ENCODE measurements at regions not wholly inside any gene's neighbourhood (a gene's known extent, or its start where the extent isn't known, plus 50 kb on each side); places are given as distances from the start of the nearest gene placed in this dataset.
"Not testable (repeated sequence)": the region's sequence is repeated elsewhere in the genome, so short reads cannot be mapped to it uniquely, and the experiment has no call there.

DNA sequence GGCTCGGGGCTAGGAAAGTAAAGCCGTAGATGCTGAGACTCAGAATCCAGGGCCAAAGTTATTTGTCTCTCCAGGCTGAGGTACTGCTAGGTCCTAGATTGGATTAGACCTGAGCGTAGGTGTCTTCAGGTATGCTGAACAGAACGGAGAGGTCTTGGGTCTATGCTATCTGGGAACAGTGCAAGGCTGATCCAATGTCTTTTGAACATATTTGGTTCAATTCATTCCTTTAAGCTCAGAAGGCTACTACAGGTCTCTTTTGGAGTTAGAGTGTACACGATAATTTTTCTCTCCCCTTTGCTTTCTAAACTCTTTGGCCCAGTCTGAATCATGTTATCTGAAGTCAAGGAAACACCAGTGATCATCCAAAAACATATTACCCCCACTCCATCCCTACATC lies 137.5 kb upstream of the TBL1XR1 start:
- Histone ChIP-seq H3K9me3 (ENCODE audit: control insufficient read depth, insufficient read depth, low read length) (no peaks in the 10 kb centered on the region), H3K4me3 (ENCODE audit: low read depth, low read length) (no peak overlapping the region), H3K36me3 (ENCODE audit: control insufficient read depth, insufficient read depth, low read length) (no peaks in the 10 kb centered on the region), H3K4me1 (ENCODE audit: control insufficient read depth, insufficient read depth, low read length) (peaks cover 4% of the 10 kb centered on the region), H3K27ac (ENCODE audit: low read depth, low read length) (no peak overlapping the region), H3K27me3 (ENCODE audit: control insufficient read depth, insufficient read depth, low read length) (no peaks in the 10 kb centered on the region)
- 100% methylated on average over 5 of the region's 5 CpGs for WGBS (ENCODE audit: insufficient coverage)
- DNase-seq (ENCODE audit: low read depth in 4 of 6, low spot score in 6 of 6) = no peak

GRCh38 chr3:177335728-177336127 lies 138.4 kb upstream of the TBL1XR1 start:
- Histone ChIP-seq H3K27ac (ENCODE audit: low read depth, low read length) (no peak overlapping the region), H3K9me3 (ENCODE audit: control insufficient read depth, insufficient read depth, low read length) (no peaks in the 10 kb centered on the region), H3K4me1 (ENCODE audit: control insufficient read depth, insufficient read depth, low read length) (peaks cover 4% of the 10 kb centered on the region), H3K36me3 (ENCODE audit: control insufficient read depth, insufficient read depth, low read length) (no peaks in the 10 kb centered on the region), H3K27me3 (ENCODE audit: control insufficient read depth, insufficient read depth, low read length) (no peaks in the 10 kb centered on the region), H3K4me3 (ENCODE audit: low read depth, low read length) (no peak overlapping the region)
- 100% methylated on average over 1 of the region's 3 CpGs for WGBS (ENCODE audit: insufficient coverage)
- DNase-seq (ENCODE audit: low read depth in 4 of 6, low spot score in 6 of 6) = no peak

DNA sequence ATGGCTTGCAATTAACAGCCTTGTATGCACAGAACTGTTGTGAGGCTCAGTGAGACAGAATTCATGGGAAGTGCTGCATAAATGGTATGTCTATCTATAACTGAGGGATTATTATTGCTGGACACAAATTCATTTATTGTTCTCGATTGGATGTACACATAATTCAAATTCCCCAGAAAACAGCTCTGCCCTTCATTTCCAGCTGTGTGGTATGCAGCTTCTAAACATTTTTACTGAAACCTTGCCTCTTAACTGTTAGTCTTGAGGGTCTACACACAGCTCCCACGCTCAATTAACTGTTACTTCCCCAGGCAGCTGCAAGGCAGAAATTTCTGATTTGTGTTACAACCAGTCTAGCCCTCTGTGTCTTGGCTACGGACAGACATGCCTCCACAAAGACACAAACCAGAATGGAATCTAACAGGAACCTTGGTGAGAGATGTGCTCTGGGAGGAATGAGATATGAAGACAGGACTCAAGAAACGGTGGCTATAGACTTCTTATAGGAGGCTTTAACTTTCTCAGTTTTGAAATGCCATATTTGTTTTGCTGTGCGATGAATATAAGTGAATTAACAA lies 139.7 kb upstream of the TBL1XR1 start:
- Histone ChIP-seq H3K27me3 (ENCODE audit: control insufficient read depth, insufficient read depth, low read length) (no peaks in the 10 kb centered on the region), H3K4me1 (ENCODE audit: control insufficient read depth, insufficient read depth, low read length) (peaks cover 4% of the 10 kb centered on the region), H3K4me3 (ENCODE audit: low read depth, low read length) (no peak overlapping the region), H3K27ac (ENCODE audit: low read depth, low read length) (peak overlapping the region; percentile 60), H3K9me3 (ENCODE audit: control insufficient read depth, insufficient read depth, low read length) (no peaks in the 10 kb centered on the region), H3K36me3 (ENCODE audit: control insufficient read depth, insufficient read depth, low read length) (no peaks in the 10 kb centered on the region)
- 82% methylated on average over 4 of the region's 5 CpGs for WGBS (ENCODE audit: insufficient coverage)
- DNase-seq (ENCODE audit: low read depth in 4 of 6, low spot score in 6 of 6) = peak in 1 of 6 donors; percentile 61

DNA sequence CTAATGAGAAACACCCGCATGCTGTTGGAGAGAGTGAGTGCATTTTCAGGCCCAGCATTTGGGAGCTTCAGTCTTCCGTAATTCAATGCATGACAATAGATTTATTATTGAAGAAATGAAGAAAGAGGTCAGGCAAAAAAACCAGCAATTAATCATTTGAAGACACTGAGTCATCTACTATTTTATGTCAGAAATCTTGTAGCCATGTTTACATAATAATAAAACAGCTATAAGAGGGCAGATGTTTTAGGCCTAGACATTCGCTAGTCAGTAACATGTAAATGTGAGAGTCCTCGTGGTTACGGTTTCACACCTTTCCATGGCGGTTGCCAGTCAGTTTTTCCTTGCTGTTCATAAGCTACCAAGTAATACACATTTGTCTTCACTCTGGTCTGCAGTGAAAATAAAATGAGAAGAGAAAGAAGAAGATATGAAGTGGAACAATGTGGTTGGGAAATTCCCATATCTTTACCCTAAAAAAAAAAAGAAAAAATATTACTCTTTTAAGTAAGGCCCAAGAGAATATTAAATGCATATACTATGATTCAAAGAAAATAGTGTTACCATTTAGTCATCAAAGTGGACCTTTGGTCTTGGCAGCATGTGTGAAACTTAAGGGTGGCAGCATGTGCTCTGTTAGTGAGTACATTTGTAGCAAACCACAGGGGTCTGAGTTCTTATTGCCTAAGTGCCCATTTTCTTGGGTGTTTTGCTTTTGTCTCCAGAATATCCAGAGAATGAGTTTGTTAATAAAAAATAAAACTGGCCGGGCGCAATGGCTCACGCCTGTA lies 140.5 kb upstream of the TBL1XR1 start:
- peaks cover 4% of the 10 kb centered on the region for H3K4me1 ChIP-seq (ENCODE audit: control insufficient read depth, insufficient read depth, low read length)
- no peaks in the 10 kb centered on the region for H3K27me3 ChIP-seq (ENCODE audit: control insufficient read depth, insufficient read depth, low read length)
- no peaks in the 10 kb centered on the region for H3K9me3 ChIP-seq (ENCODE audit: control insufficient read depth, insufficient read depth, low read length)
- no peak for DNase-seq (ENCODE audit: low read depth in 4 of 6, low spot score in 6 of 6)
- 90% methylated on average over 3 of the region's 9 CpGs for WGBS (ENCODE audit: insufficient coverage)
- H3K27ac ChIP-seq (ENCODE audit: low read depth, low read length) = peak overlapping the region; percentile 60
- H3K36me3 ChIP-seq (ENCODE audit: control insufficient read depth, insufficient read depth, low read length) = no peaks in the 10 kb centered on the region
- H3K4me3 ChIP-seq (ENCODE audit: low read depth, low read length) = no peak overlapping the region

GRCh38 chr3:177338697-177339219 lies 141.5 kb upstream of the TBL1XR1 start:
- Histone ChIP-seq H3K27me3 (ENCODE audit: control insufficient read depth, insufficient read depth, low read length) (no peaks in the 10 kb centered on the region), H3K27ac (ENCODE audit: low read depth, low read length) (no peak overlapping the region), H3K4me3 (ENCODE audit: low read depth, low read length) (no peak overlapping the region), H3K4me1 (ENCODE audit: control insufficient read depth, insufficient read depth, low read length) (peaks cover 4% of the 10 kb centered on the region), H3K36me3 (ENCODE audit: control insufficient read depth, insufficient read depth, low read length) (no peaks in the 10 kb centered on the region), H3K9me3 (ENCODE audit: control insufficient read depth, insufficient read depth, low read length) (no peaks in the 10 kb centered on the region)
- no peak for DNase-seq (ENCODE audit: low read depth in 4 of 6, low spot score in 6 of 6)
- no CpG with 5 or more reads among the region's 3 CpGs for WGBS (ENCODE audit: insufficient coverage)

GRCh38 chr3:177339220-177339703 lies 142.0 kb upstream of the TBL1XR1 start:
- H3K9me3 ChIP-seq (ENCODE audit: control insufficient read depth, insufficient read depth, low read length); H3K36me3 ChIP-seq (ENCODE audit: control insufficient read depth, insufficient read depth, low read length); H3K27me3 ChIP-seq (ENCODE audit: control insufficient read depth, insufficient read depth, low read length); H3K4me3 ChIP-seq (ENCODE audit: low read depth, low read length); H3K27ac ChIP-seq (ENCODE audit: low read depth, low read length); H3K4me1 ChIP-seq (ENCODE audit: control insufficient read depth, insufficient read depth, low read length); DNase-seq (ENCODE audit: low read depth in 4 of 6, low spot score in 6 of 6): not testable (repeated sequence)
- WGBS (ENCODE audit: insufficient coverage) = no CpG with 5 or more reads among the region's 3 CpGs

- WGBS (ENCODE audit: insufficient coverage) = no CpG with 5 or more reads among the region's 2 CpGs
- Histone ChIP-seq H3K27ac (ENCODE audit: low read depth, low read length) (no peak overlapping the region), H3K4me1 (ENCODE audit: control insufficient read depth, insufficient read depth, low read length) (peaks cover 11% of the 10 kb centered on the region), H3K27me3 (ENCODE audit: control insufficient read depth, insufficient read depth, low read length) (no peaks in the 10 kb centered on the region), H3K36me3 (ENCODE audit: control insufficient read depth, insufficient read depth, low read length) (no peaks in the 10 kb centered on the region), H3K4me3 (ENCODE audit: low read depth, low read length) (no peak overlapping the region), H3K9me3 (ENCODE audit: control insufficient read depth, insufficient read depth, low read length) (no peaks in the 10 kb centered on the region)
- no peak for DNase-seq (ENCODE audit: low read depth in 4 of 6, low spot score in 6 of 6)
These were observed 143.1 kb upstream of the TBL1XR1 start for GRCh38 chr3:177340243-177340830.

- H3K4me1 ChIP-seq (ENCODE audit: control insufficient read depth, insufficient read depth, low read length) = peaks cover 11% of the 10 kb centered on the region
- no peak for DNase-seq (ENCODE audit: low read depth in 4 of 6, low spot score in 6 of 6)
- no peaks in the 10 kb centered on the region for H3K36me3 ChIP-seq (ENCODE audit: control insufficient read depth, insufficient read depth, low read length)
- H3K27ac ChIP-seq (ENCODE audit: low read depth, low read length) = no peak overlapping the region
- WGBS (ENCODE audit: insufficient coverage) = 57% methylated on average over 3 of the region's 7 CpGs
- no peaks in the 10 kb centered on the region for H3K27me3 ChIP-seq (ENCODE audit: control insufficient read depth, insufficient read depth, low read length)
- H3K9me3 ChIP-seq (ENCODE audit: control insufficient read depth, insufficient read depth, low read length) = no peaks in the 10 kb centered on the region
- no peak overlapping the region for H3K4me3 ChIP-seq (ENCODE audit: low read depth, low read length)
These were observed 144.6 kb upstream of the TBL1XR1 start for GRCh38 chr3:177341736-177342419.

- WGBS (ENCODE audit: insufficient coverage) = 94% methylated on average over 2 of the region's 3 CpGs
- Histone ChIP-seq H3K36me3 (ENCODE audit: control insufficient read depth, insufficient read depth, low read length) (no peaks in the 10 kb centered on the region), H3K27ac (ENCODE audit: low read depth, low read length) (no peak overlapping the region), H3K4me1 (ENCODE audit: control insufficient read depth, insufficient read depth, low read length) (peaks cover 11% of the 10 kb centered on the region), H3K4me3 (ENCODE audit: low read depth, low read length) (no peak overlapping the region), H3K27me3 (ENCODE audit: control insufficient read depth, insufficient read depth, low read length) (no peaks in the 10 kb centered on the region), H3K9me3 (ENCODE audit: control insufficient read depth, insufficient read depth, low read length) (no peaks in the 10 kb centered on the region)
- no peak for DNase-seq (ENCODE audit: low read depth in 4 of 6, low spot score in 6 of 6)
These were observed 145.9 kb upstream of the TBL1XR1 start for GRCh38 chr3:177343122-177343625.
